Ovary (tissue), 3 donors: ENCODE measurements at regions not wholly inside any gene's neighbourhood (a gene's known extent, or its start where the extent isn't known, plus 50 kb on each side); places are given as distances from the start of the nearest gene placed in this dataset.

Experiments used
- CTCF ChIP-seq, 3 donors: fragments of 450-650 bp in 2 of 3; fragments of 200-600 bp in 1 of 3; IDR thresholded peaks; one replicate each; pipeline versions ENCODE4 v1.5.1 to v1.8.0; 2016 to 2022; ENCODE audit warnings: antibody characterized with exemption in 3 of 3, mild to moderate bottlenecking in 1 of 3
- POLR2A ChIP-seq: fragments of 450-650 bp; IDR thresholded peaks from one replicate; pipeline ENCODE4 v1.6.1; 2017; ENCODE audit warnings: antibody characterized with exemption, mild to moderate bottlenecking, moderate library complexity
- donor health status: DM: no; HTN: no; CAD: no.

GRCh38 chr5:98349251-98349989 is 424.0 kb upstream of the RGMB start:
- TF ChIP-seq CTCF (IDR thresholded peaks at IDR 0.05) (no peak), POLR2A (no peak)
